ENCODE measurements at regions not wholly inside any gene's neighbourhood (a gene's known extent, or its start where the extent isn't known, plus 50 kb on each side); places are given as distances from the start of the nearest gene placed in this dataset.

- TF ChIP-seq ZNF347 (CRISPR knock-in tag; IDR thresholded peaks at IDR 0.05; ENCODE audit: low read depth): no peak
- TF ChIP-seq RBM39 (optimal IDR thresholded peaks at IDR 0.05; ENCODE audit: low read depth, low read length): no peak
- no peak for TF ChIP-seq RNF2 (IDR thresholded peaks at IDR 0.05)
- no peak for TF ChIP-seq ATF2 (CRISPR knock-in tag; IDR thresholded peaks at IDR 0.05)
- TF ChIP-seq CTCF (IDR thresholded peaks at IDR 0.05 in 2 of 3, conservative IDR thresholded peaks at IDR 0.05 in 1 of 3; ENCODE audit: insufficient read depth in 2 of 3, low read depth in 1 of 3, low read length in 3 of 3): no peak
These were observed 966.3 kb upstream of the CITED2 start for GRCh38 chr6:140340795-140341194.

Measured in K562 (cell line).